ENCODE measurements at regions not wholly inside any gene's neighbourhood (a gene's known extent, or its start where the extent isn't known, plus 50 kb on each side); places are given as distances from the start of the nearest gene placed in this dataset.

- intact Hi-C loops (cut with DNase I; ENCODE audit: low total_unique reads) (no loop called here), in situ Hi-C loops (cut with MboI; ENCODE audit: low pct_ligation_motif_present in 1 of 4, low pct_unique_long_range_greater_than_20kb in 1 of 4, low sequenced_read_pairs in 3 of 4) (no loop called here)
- TF ChIP-seq POLR2A (IDR thresholded peaks at IDR 0.05), result no peak
- TF ChIP-seq POLR2AphosphoS5 (IDR thresholded peaks at IDR 0.05), result no peak
- no peak for TF ChIP-seq EP300 (IDR thresholded peaks at IDR 0.05; ENCODE audit: low read depth)
- no peak for TF ChIP-seq CTCF (IDR thresholded peaks at IDR 0.05)
- Histone ChIP-seq H3K9me3 (no peaks in the 10 kb centered on the region), H3K4me3 (no peak overlapping the region), H3K27me3 (no peaks in the 10 kb centered on the region), H3K36me3 (no peaks in the 10 kb centered on the region), H3K4me1 (no peaks in the 10 kb centered on the region), H3K27ac (no peak overlapping the region)
- WGBS, 2 donors (ENCODE audit: low coverage in 1 of 2), result 17 to 19% methylated on average over 2 of the region's 2 CpGs
- no peak for DNase-seq
Measured at GRCh38 chr10:106044503-106044902, 1120.0 kb downstream of the SORCS1 start.

DNA sequence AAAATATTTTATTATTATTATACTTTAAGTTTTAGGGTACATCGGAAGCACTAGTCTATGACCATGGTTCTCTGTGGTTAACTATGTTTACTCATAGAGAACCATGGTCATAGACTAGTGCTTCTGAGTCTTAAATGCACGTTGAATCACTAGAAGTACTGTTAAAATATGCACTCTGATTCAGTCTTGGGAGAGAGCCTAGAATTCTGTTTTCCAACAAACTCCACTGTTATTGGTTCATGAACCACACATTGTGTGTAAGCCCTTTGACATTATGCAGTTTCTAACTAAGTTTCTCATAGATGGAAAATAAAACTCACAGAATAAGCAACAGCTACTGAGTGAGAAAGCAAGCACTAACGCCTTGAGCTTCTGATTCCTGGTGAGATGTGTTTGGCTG is 1120.6 kb downstream of the SORCS1 start:
- Histone ChIP-seq H3K36me3 (no peaks in the 10 kb centered on the region), H3K4me1 (no peaks in the 10 kb centered on the region), H3K9me3 (no peaks in the 10 kb centered on the region), H3K27ac (no peak overlapping the region), H3K27me3 (no peaks in the 10 kb centered on the region), H3K4me3 (no peak overlapping the region)
- TF ChIP-seq POLR2A (IDR thresholded peaks at IDR 0.05) (no peak), POLR2AphosphoS5 (IDR thresholded peaks at IDR 0.05) (no peak), EP300 (IDR thresholded peaks at IDR 0.05; ENCODE audit: low read depth) (no peak), CTCF (IDR thresholded peaks at IDR 0.05) (no peak)
- intact Hi-C loops (cut with DNase I; ENCODE audit: low total_unique reads), result no loop called here
- no peak for DNase-seq
- in situ Hi-C loops (cut with MboI; ENCODE audit: low pct_ligation_motif_present in 1 of 4, low pct_unique_long_range_greater_than_20kb in 1 of 4, low sequenced_read_pairs in 3 of 4), result no loop called here
- WGBS, 2 donors (ENCODE audit: low coverage in 1 of 2), result 41 to 45% methylated on average over 3 of the region's 3 CpGs

DNA sequence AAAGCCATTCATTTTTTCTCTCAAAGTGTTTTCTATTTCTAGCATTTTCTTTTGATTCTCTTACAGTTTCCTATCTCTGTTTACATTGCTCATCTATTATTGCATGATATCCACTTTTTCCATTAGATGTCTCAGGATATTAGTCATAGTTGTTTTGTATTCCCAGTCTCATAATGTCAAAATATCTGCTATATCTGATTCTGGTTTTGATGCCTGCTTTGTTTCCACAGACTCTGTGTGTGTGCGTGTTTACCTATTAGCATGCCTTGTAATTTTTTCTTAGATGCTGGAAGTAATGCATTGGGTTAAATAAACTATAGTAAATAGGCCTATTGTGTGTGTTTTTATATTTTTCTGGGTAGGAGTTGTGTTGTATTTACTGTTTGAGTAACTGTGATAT is 1126.3 kb downstream of the SORCS1 start:
- H3K4me3 ChIP-seq, result no peak overlapping the region
- WGBS, 2 donors (ENCODE audit: low coverage in 1 of 2), result 98 to 100% methylated on average over 1 of the region's 1 CpG

GRCh38 chr10:106033065-106033464 is 1131.4 kb downstream of the SORCS1 start:
- Histone ChIP-seq H3K4me1 (no peaks in the 10 kb centered on the region), H3K27me3 (no peaks in the 10 kb centered on the region), H3K36me3 (no peaks in the 10 kb centered on the region), H3K4me3 (no peak overlapping the region), H3K9me3 (no peaks in the 10 kb centered on the region), H3K27ac (no peak overlapping the region)
- TF ChIP-seq EP300 (IDR thresholded peaks at IDR 0.05; ENCODE audit: low read depth) (no peak), POLR2AphosphoS5 (IDR thresholded peaks at IDR 0.05) (no peak), POLR2A (IDR thresholded peaks at IDR 0.05) (no peak), CTCF (IDR thresholded peaks at IDR 0.05) (no peak)
- in situ Hi-C loops (cut with MboI; ENCODE audit: low pct_ligation_motif_present in 1 of 4, low pct_unique_long_range_greater_than_20kb in 1 of 4, low sequenced_read_pairs in 3 of 4) (no loop called here), intact Hi-C loops (cut with DNase I; ENCODE audit: low total_unique reads) (no loop called here)
- no peak for DNase-seq

More for the DNA sequence above, 1126.3 kb downstream of the SORCS1 start:
- Histone ChIP-seq H3K27me3 (no peaks in the 10 kb centered on the region), H3K27ac (no peak overlapping the region), H3K9me3 (no peaks in the 10 kb centered on the region), H3K36me3 (no peaks in the 10 kb centered on the region), H3K4me1 (no peaks in the 10 kb centered on the region)
- no peak for DNase-seq
- intact Hi-C loops (cut with DNase I; ENCODE audit: low total_unique reads), result no loop called here
- TF ChIP-seq POLR2AphosphoS5 (IDR thresholded peaks at IDR 0.05) (no peak), POLR2A (IDR thresholded peaks at IDR 0.05) (no peak), CTCF (IDR thresholded peaks at IDR 0.05) (no peak), EP300 (IDR thresholded peaks at IDR 0.05; ENCODE audit: low read depth) (no peak)
- in situ Hi-C loops (cut with MboI; ENCODE audit: low pct_ligation_motif_present in 1 of 4, low pct_unique_long_range_greater_than_20kb in 1 of 4, low sequenced_read_pairs in 3 of 4), result no loop called here
